NCI-H748 treated with DMSO at 0.1 percent for 48 hours (cell line): ENCODE measurements at regions not wholly inside any gene's neighbourhood (a gene's known extent, or its start where the extent isn't known, plus 50 kb on each side); places are given as distances from the start of the nearest gene placed in this dataset.
A peak's percentile ranks its signal among the peaks of the same experiment; 100 is the strongest.

Experiments
- DNase-seq: peaks from one replicate; lab custom pipeline; 2025; lab: John Stamatoyannopoulos, UW

DNA sequence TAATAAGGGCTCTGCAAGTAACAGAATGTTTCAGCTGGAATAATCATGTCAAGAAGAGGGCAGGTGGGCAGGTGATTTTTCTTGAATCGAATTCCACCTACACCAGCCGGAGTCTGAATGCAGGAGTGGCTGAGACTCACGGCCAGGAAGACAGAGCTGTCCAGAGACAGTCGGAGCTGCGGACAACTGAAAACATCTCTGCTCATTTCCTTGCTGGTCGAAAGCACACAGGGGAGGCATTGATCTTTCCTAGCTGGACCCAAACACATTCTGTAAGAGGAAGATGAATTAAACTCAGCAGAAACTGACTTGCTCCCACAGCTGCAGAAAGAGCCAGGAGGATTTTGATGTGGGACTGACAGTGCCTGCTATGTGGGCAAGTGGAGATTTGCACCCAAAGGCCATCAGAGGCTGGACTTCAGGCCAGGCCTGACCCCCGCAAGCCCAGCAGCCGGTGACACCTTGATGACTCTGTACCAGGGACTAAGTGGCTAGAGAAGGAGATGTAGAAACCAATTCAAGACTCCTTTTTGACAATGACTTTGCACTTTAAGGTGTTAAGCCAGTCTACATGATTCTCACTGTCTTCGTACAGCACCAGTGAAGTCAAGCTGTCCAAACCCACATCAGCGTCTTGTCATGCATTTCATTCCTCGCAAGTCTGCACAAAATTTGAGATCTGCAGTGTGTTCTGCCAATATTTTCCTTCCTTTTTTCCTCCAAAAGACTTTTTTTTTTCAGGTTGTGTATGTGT lies 169.4 kb downstream of the TEX36 start:
- DNase-seq = no peak

DNA sequence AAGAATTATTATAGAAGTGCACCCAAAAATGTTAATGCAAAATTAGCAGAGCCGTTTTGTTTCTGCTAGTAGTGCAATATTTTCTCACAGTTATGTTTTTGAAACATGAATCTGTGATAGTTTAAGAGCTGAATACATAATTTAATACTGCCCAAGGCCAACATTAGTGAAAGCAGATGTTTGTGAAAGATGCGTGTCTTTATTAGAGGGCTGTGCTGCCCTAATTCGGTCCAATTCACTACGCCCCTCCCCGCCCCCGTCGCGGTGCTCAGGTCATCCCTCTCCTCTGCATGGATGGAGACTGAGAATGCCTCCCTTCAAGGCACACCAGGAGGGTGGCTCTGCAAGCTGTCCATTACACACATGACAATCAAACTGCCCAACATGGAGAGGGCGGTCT lies 172.0 kb downstream of the TEX36 start:
- no peak for DNase-seq

- DNase-seq = no peak
Observed at GRCh38 chr10:125505648-125506047, 177.3 kb downstream of the TEX36 start.

- no peak for DNase-seq
Observed at GRCh38 chr10:125502276-125502675, 180.7 kb downstream of the TEX36 start.

DNA sequence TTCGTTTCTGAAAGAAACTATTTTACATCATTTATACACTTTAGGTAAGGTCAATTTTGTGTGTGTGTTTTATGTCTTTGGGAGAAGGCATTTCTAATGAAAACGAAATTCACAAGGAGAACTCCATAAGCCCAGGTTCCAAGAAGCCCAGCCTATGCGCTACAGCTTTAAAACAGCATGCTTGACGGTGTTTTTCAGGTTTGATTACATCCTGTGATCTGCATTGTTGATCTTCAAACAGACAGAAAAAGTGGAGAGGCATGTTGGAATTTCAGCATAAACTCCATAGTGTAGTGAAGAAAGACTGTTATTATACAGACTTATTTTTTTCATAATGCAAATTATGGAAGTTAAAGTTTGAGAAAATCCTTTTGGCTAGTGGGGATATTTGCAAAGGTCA lies 187.6 kb downstream of the TEX36 start:
- no peak for DNase-seq

DNA sequence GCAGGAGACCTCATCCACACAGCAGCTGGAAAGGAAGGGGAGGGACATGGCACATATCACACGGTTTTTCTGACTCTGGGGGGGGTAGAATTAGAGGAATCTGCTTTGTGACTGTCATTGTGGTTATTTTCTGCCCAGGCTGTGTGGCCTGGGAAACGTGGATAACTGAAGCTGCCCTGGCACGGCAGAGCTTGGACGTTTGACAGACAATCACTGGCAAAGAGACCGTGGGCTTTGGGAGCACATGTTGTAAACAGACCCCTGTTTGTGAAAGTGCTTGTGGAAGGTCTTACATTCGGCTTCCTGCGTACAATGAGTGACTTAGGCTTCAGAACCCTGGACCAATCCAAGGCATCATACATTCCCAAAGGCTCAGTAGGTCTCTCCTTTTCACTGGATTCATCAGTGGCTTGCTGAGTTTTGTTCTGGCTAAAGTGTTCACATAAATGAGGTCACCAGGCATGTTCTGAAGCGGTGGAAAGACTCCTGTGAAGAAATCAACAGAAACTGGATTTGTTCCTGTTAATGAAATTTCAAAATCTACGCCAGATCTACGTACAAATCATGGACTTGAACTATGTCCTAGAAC lies 188.2 kb downstream of the TEX36 start:
- DNase-seq = no peak

- DNase-seq = no peak
Observed at GRCh38 chr10:125491381-125491780, 191.6 kb downstream of the TEX36 start.

- DNase-seq = no peak
Observed at GRCh38 chr10:125489731-125490130, 193.2 kb downstream of the TEX36 start.

DNA sequence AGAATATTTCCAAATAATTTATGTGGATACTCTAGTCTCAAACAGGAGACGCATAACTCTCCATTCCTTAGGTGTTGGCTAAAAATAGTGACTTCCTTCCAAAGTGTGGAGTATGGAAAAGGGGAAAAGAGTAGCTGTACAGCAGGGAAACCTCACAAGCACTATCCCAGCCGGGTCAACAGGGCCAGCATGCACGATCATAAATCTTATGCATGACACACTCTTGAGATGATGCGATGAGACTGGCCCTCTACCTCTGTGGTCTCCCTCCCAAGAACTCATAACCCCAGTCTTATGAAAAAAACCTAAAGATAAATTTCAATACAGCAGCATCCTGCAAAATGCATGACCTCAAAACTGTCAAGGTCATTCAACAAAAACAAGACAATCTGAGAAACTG lies 197.3 kb downstream of the TEX36 start:
- DNase-seq = no peak

DNA sequence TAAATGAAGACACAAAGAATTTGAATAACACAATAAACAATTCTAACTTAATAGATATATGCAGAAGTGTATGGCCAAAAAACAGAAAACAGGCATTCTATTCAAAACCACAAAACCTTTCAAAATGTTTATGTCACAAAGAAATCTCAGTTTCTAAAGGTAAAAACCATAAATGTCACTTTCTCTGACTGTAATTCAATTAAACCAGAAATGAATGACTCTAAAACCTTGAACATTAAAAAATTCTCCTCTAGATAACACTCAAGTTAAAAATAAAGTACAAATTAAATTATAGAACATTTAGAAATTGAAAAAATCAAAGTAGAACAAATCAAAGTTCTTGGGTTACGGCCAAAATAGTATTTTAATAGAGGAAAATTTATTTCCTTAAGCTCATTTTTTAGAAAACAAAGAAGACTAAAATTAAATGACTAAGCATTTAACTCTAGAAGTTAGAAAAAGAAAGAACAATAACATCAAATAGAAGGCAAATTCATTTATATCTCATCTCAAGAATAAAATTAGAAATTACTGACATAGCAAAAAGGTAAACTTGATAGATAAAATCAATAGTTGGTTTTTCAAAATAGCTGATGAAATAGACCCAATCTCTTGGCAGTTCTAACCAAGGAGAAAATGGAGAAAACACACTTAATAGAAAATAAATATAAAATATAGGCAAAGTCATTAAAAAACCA lies 198.8 kb downstream of the TEX36 start:
- DNase-seq = no peak

- DNase-seq = no peak
Observed at GRCh38 chr10:125482637-125483036, 200.3 kb downstream of the TEX36 start.

DNA sequence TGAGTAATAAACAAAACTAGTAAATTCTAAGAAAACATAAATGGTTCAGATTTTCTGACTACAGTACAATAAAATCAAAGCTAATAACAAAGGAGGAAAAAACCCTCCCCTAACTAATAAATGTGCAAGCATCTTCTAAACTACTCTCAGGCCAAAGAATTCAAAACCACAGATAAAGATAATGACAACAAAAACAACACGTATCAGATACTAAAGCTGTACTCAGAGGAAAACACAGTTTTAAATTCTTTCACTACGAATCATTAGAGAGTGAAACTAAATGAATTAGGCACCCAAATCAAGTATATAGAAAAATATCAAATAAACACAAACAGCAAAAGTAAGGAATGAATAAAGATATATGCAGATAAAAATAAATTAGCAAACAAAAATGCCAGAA lies 200.9 kb downstream of the TEX36 start:
- DNase-seq = no peak

DNA sequence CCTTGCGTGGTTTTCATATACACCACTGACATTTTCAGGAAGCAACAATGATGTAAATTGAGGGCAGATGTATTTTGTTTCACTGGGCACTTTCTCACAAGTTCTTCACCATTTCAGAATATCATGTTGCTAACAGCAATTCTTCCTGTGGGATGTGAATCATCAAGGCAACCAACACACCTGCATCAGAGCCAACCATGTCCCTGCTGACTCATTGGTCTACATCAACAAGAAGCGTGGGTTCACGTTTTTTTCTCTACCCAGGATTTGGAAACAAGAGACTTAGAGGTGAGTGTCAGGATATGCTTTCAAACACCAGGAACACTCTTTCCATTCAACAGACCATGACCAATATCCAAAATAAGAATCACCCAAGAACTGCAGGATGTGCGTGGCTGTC lies 203.9 kb downstream of the TEX36 start:
- DNase-seq = no peak

DNA sequence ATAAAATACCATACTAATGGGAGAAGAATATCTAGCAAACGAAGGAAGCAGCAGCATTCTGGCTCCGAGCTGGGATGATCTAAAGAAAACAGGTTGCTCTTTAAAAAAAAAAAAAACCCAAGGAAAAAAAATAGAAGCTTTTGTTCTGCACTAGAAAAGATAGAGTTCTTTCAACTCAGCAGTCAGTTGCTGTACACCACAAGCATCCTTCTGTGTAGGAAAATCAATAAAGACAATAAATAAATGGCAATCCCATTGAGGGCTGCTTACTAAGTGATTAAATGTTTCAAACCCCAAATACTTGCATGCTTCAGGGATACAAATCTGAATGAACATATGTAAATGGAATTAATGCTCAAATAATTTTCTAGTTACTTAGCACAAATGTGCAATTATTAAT lies 207.1 kb downstream of the TEX36 start:
- no peak for DNase-seq

- no peak for DNase-seq
Observed at GRCh38 chr10:125473143-125473793, 209.7 kb downstream of the TEX36 start.

- no peak for DNase-seq
Observed at GRCh38 chr10:125472010-125472607, 210.9 kb downstream of the TEX36 start.

- DNase-seq = no peak
Observed at GRCh38 chr10:125468278-125468677, 214.7 kb downstream of the TEX36 start.

DNA sequence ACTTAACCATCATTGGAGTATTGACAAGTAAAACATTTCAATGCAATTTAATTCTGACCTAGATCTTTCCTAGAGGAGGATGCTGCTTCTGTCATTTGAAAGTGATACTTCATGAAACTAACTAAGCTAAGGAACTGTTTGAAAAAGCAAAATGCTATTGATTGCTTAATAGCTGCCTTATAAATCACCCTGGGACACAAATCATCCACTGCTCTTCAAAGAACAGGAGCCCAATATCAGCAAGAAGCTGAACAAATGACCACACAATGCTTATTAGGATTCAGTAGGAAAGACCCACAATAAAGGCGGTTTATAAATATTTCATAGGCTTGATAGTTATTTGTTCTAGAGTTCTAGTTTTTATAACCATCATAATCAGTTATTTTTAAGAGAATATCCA lies 216.3 kb downstream of the TEX36 start:
- no peak for DNase-seq

GRCh38 chr10:125462845-125463244 lies 220.1 kb downstream of the TEX36 start:
- peak; percentile 0 for DNase-seq

DNA sequence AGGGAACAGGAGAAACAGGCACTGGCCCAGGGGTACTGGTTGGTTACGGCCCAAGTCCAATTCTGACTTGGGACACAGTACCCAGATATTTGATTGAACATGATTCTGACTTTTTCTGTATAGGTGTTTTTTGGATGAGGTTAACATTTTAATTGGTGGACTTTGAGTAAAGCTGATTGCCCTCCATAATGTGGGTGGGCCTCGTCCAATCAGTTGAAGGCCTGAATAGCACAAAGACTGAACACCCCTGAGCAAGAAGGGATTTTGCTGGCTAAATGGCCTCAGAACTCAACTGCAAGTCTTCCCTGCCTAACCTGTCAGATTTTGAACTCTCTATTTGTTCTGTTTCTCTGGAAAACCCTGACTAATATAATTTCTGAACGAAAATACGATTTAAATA lies 222.6 kb downstream of the TEX36 start:
- DNase-seq = no peak

GRCh38 chr10:125457406-125457805 lies 225.6 kb downstream of the TEX36 start:
- DNase-seq = no peak

GRCh38 chr10:125455855-125456254 lies 227.1 kb downstream of the TEX36 start:
- DNase-seq = peak; percentile 3
